Muscle layer of duodenum (tissue), 2 donors: ENCODE measurements at regions not wholly inside any gene's neighbourhood (a gene's known extent, or its start where the extent isn't known, plus 50 kb on each side); places are given as distances from the start of the nearest gene placed in this dataset.

Experiments used
- H3K27ac ChIP-seq: one replicate; pipeline ENCODE4 v1.7.0; 2013; ENCODE audit warnings: mild to moderate bottlenecking, low read length
- H3K27me3 ChIP-seq: one replicate; pipeline ENCODE4 v1.7.0; 2013; ENCODE audit warnings: low read depth, mild to moderate bottlenecking, control low read depth, low read length
- H3K36me3 ChIP-seq, 2 donors: one replicate each; pipeline ENCODE4 v1.7.0; 2013; ENCODE audit warnings: low read length in 2 of 2, control low read depth in 1 of 2, mild to moderate bottlenecking in 1 of 2; ENCODE audit not compliant: insufficient read depth in 2 of 2, control insufficient read depth in 1 of 2
- H3K4me1 ChIP-seq, 2 donors: one replicate each; pipeline ENCODE4 v1.7.0; 2013; ENCODE audit warnings: low read length in 2 of 2, mild to moderate bottlenecking in 2 of 2, control low read depth in 1 of 2, moderate library complexity in 1 of 2; ENCODE audit not compliant: insufficient read depth in 2 of 2, control insufficient read depth in 1 of 2
- H3K4me3 ChIP-seq, 2 donors: one replicate each; pipeline ENCODE4 v1.7.0; 2013; ENCODE audit warnings: low read length in 2 of 2, low read depth in 1 of 2, mild to moderate bottlenecking in 1 of 2
- H3K9me3 ChIP-seq, 2 donors: one replicate each; pipeline ENCODE4 v1.7.0; 2013; ENCODE audit warnings: low read length in 2 of 2, control low read depth in 1 of 2, mild to moderate bottlenecking in 1 of 2; ENCODE audit not compliant: control insufficient read depth in 1 of 2
- donor health status: healthy.

- no peak overlapping the region for H3K4me3 ChIP-seq
- H3K27me3 ChIP-seq = no peaks in the 10 kb centered on the region
- no peak overlapping the region for H3K27ac ChIP-seq
- H3K4me1 ChIP-seq = peaks cover 3 to 21% of the 10 kb centered on the region in 2 donors
- H3K9me3 ChIP-seq = no peaks in the 10 kb centered on the region
- no peaks in the 10 kb centered on the region for H3K36me3 ChIP-seq
Observed at GRCh38 chr7:42674541-42674940, 237.3 kb downstream of the C7orf25 start.

- H3K4me1 ChIP-seq = peaks cover 3 to 21% of the 10 kb centered on the region in 2 donors
- no peak overlapping the region for H3K27ac ChIP-seq
- H3K36me3 ChIP-seq = no peaks in the 10 kb centered on the region
- H3K4me3 ChIP-seq = no peak overlapping the region
- H3K27me3 ChIP-seq = no peaks in the 10 kb centered on the region
- H3K9me3 ChIP-seq = no peaks in the 10 kb centered on the region
Observed at GRCh38 chr7:42673951-42674350, 237.9 kb downstream of the C7orf25 start.

- Histone ChIP-seq H3K9me3 (peaks cover 0 to 1% of the 10 kb centered on the region in 2 donors), H3K27me3 (no peaks in the 10 kb centered on the region), H3K4me1 (peaks cover 3 to 13% of the 10 kb centered on the region in 2 donors), H3K36me3 (no peaks in the 10 kb centered on the region), H3K4me3 (no peak overlapping the region), H3K27ac (no peak overlapping the region)
Observed at GRCh38 chr7:42672339-42672999, 239.4 kb downstream of the C7orf25 start.

- no peak overlapping the region for H3K27ac ChIP-seq
- peaks cover 0 to 7% of the 10 kb centered on the region in 2 donors for H3K9me3 ChIP-seq
- H3K27me3 ChIP-seq = no peaks in the 10 kb centered on the region
- peaks cover 3 to 11% of the 10 kb centered on the region in 2 donors for H3K4me1 ChIP-seq
- no peaks in the 10 kb centered on the region for H3K36me3 ChIP-seq
- no peak overlapping the region for H3K4me3 ChIP-seq
Observed at GRCh38 chr7:42671627-42672026, 240.2 kb downstream of the C7orf25 start.

- H3K36me3 ChIP-seq = no peaks in the 10 kb centered on the region
- H3K27me3 ChIP-seq = no peaks in the 10 kb centered on the region
- peaks cover 0 to 7% of the 10 kb centered on the region in 2 donors for H3K9me3 ChIP-seq
- H3K27ac ChIP-seq = no peak overlapping the region
- peaks cover 0 to 5% of the 10 kb centered on the region in 2 donors for H3K4me1 ChIP-seq
- H3K4me3 ChIP-seq = no peak overlapping the region
Observed at GRCh38 chr7:42666994-42667393, 244.9 kb downstream of the C7orf25 start.

GRCh38 chr7:42662862-42663261, 249.0 kb downstream of the C7orf25 start:
- no peak overlapping the region for H3K4me3 ChIP-seq
- no peaks in the 10 kb centered on the region for H3K4me1 ChIP-seq
- H3K36me3 ChIP-seq = no peaks in the 10 kb centered on the region
- peaks cover 0 to 7% of the 10 kb centered on the region in 2 donors for H3K9me3 ChIP-seq
- no peak overlapping the region for H3K27ac ChIP-seq
- H3K27me3 ChIP-seq = no peaks in the 10 kb centered on the region

- Histone ChIP-seq H3K27me3 (no peaks in the 10 kb centered on the region), H3K4me1 (no peaks in the 10 kb centered on the region), H3K9me3 (no peaks in the 10 kb centered on the region), H3K36me3 (no peaks in the 10 kb centered on the region), H3K27ac (no peak overlapping the region), H3K4me3 (no peak overlapping the region)
Observed at GRCh38 chr7:42661312-42661711, 250.6 kb downstream of the C7orf25 start.

GRCh38 chr7:42650701-42651100, 261.2 kb downstream of the C7orf25 start:
- Histone ChIP-seq H3K4me3 (no peak overlapping the region), H3K4me1 (peaks cover 0 to 3% of the 10 kb centered on the region in 2 donors), H3K27me3 (no peaks in the 10 kb centered on the region), H3K36me3 (no peaks in the 10 kb centered on the region), H3K9me3 (no peaks in the 10 kb centered on the region), H3K27ac (no peak overlapping the region)

GRCh38 chr7:42650171-42650570, 261.7 kb downstream of the C7orf25 start:
- Histone ChIP-seq H3K4me1 (peaks cover 0 to 3% of the 10 kb centered on the region in 2 donors), H3K27me3 (no peaks in the 10 kb centered on the region), H3K27ac (no peak overlapping the region), H3K9me3 (no peaks in the 10 kb centered on the region), H3K4me3 (no peak overlapping the region), H3K36me3 (no peaks in the 10 kb centered on the region)

- Histone ChIP-seq H3K9me3 (no peaks in the 10 kb centered on the region), H3K4me1 (no peaks in the 10 kb centered on the region), H3K36me3 (no peaks in the 10 kb centered on the region), H3K27ac (no peak overlapping the region), H3K27me3 (no peaks in the 10 kb centered on the region), H3K4me3 (no peak overlapping the region)
Observed at GRCh38 chr7:42645906-42646305, 266.0 kb downstream of the C7orf25 start.

GRCh38 chr7:42642699-42643098, 269.2 kb downstream of the C7orf25 start:
- no peaks in the 10 kb centered on the region for H3K36me3 ChIP-seq
- H3K4me3 ChIP-seq = no peak overlapping the region
- no peaks in the 10 kb centered on the region for H3K27me3 ChIP-seq
- H3K4me1 ChIP-seq = no peaks in the 10 kb centered on the region
- H3K27ac ChIP-seq = no peak overlapping the region
- no peaks in the 10 kb centered on the region for H3K9me3 ChIP-seq

GRCh38 chr7:42639930-42640329, 271.9 kb downstream of the C7orf25 start:
- Histone ChIP-seq H3K9me3 (no peaks in the 10 kb centered on the region), H3K27me3 (no peaks in the 10 kb centered on the region), H3K4me3 (no peak overlapping the region), H3K36me3 (no peaks in the 10 kb centered on the region), H3K4me1 (no peaks in the 10 kb centered on the region), H3K27ac (no peak overlapping the region)
